Activated effector memory CD4-positive, alpha-beta T cell treated with Interleukin-2 at 50 U/mL for 16 hours (primary cell): ENCODE measurements at regions not wholly inside any gene's neighbourhood (a gene's known extent, or its start where the extent isn't known, plus 50 kb on each side); places are given as distances from the start of the nearest gene placed in this dataset.
"Not testable (repeated sequence)": the region's sequence is repeated elsewhere in the genome, so short reads cannot be mapped to it uniquely, and the experiment has no call there.

Experiments
- DNase-seq: peaks from one replicate; pipeline ENCODE4 v3.0.0-alpha.2; 2020

GRCh38 chr10:78419481-78420265 lies 386.0 kb downstream of the RPS24 start:
- no peak for DNase-seq

- DNase-seq = no peak
Observed at GRCh38 chr10:78420946-78421735, 387.5 kb downstream of the RPS24 start.

- not testable (repeated sequence) for DNase-seq
Observed at GRCh38 chr10:78424050-78424449, 390.4 kb downstream of the RPS24 start.

- no peak for DNase-seq
Observed at GRCh38 chr10:78424723-78425122, 391.1 kb downstream of the RPS24 start.

- DNase-seq = no peak
Observed at GRCh38 chr10:78426181-78426580, 392.5 kb downstream of the RPS24 start.

- DNase-seq = no peak
Observed at GRCh38 chr10:78427497-78428031, 393.9 kb downstream of the RPS24 start.

GRCh38 chr10:78428579-78428978 lies 394.9 kb downstream of the RPS24 start:
- DNase-seq = no peak

GRCh38 chr10:78429984-78430383 lies 396.3 kb downstream of the RPS24 start:
- no peak for DNase-seq

- no peak for DNase-seq
Observed at GRCh38 chr10:78432583-78432982, 398.9 kb downstream of the RPS24 start.

GRCh38 chr10:78433076-78433595 lies 399.5 kb downstream of the RPS24 start:
- no peak for DNase-seq

- DNase-seq = no peak
Observed at GRCh38 chr10:78433766-78434535, 400.3 kb downstream of the RPS24 start.

GRCh38 chr10:78434886-78435285 lies 401.2 kb downstream of the RPS24 start:
- no peak for DNase-seq

- DNase-seq = no peak
Observed at GRCh38 chr10:78435484-78436221, 402.0 kb downstream of the RPS24 start.

GRCh38 chr10:78436222-78436573 lies 402.5 kb downstream of the RPS24 start:
- no peak for DNase-seq

- no peak for DNase-seq
Observed at GRCh38 chr10:78436706-78437406, 403.2 kb downstream of the RPS24 start.

- no peak for DNase-seq
Observed at GRCh38 chr10:78437407-78437768, 403.7 kb downstream of the RPS24 start.

- DNase-seq = no peak
Observed at GRCh38 chr10:78437998-78438906, 404.6 kb downstream of the RPS24 start.

- no peak for DNase-seq
Observed at GRCh38 chr10:78438907-78439809, 405.5 kb downstream of the RPS24 start.

GRCh38 chr10:78441010-78441409 lies 407.3 kb downstream of the RPS24 start:
- no peak for DNase-seq
